Sigmoid colon (tissue), 6 donors: ENCODE measurements at regions not wholly inside any gene's neighbourhood (a gene's known extent, or its start where the extent isn't known, plus 50 kb on each side); places are given as distances from the start of the nearest gene placed in this dataset.

ENCODE experiments used
- DNase-seq: peaks from one replicate; pipeline ENCODE4 v3.0.0-alpha.2; 2019
- H3K27ac ChIP-seq, 4 donors: fragments of 200-600 bp; sonication (generic); one replicate each; pipeline ENCODE4 v1.5.1; 2016 to 2019; ENCODE audit warnings: mild to moderate bottlenecking in 1 of 4
- H3K27me3 ChIP-seq, 3 donors: fragments of 200-600 bp; sonication (generic); one replicate each; pipeline ENCODE4 v1.5.1; 2019; ENCODE audit warnings: mild to moderate bottlenecking in 1 of 3
- H3K36me3 ChIP-seq, 4 donors: fragments of 200-600 bp; sonication (generic); one replicate each; pipeline ENCODE4 v1.5.1; 2016 to 2019
- H3K4me1 ChIP-seq, 4 donors: fragments of 200-600 bp; sonication (generic); one replicate each; pipeline ENCODE4 v1.5.1; 2017 to 2019
- H3K4me3 ChIP-seq, 4 donors: fragments of 200-600 bp; sonication (generic); one replicate each; pipeline ENCODE4 v1.5.1; 2017 to 2019; ENCODE audit warnings: mild to moderate bottlenecking in 2 of 4, moderate library complexity in 1 of 4
- H3K9me3 ChIP-seq, 4 donors: fragments of 200-600 bp in 3 of 4; sonication (generic) in 3 of 4; one replicate each; pipeline versions ENCODE4 v1.5.1 to v1.6.1; 2013 to 2019
- EP300 ChIP-seq, 4 donors: sonication (generic); formaldehyde crosslinking; IDR thresholded peaks; one replicate each; pipeline ENCODE4 v1.6.1; 2017; ENCODE audit warnings: antibody characterized with exemption in 4 of 4
- POLR2A ChIP-seq, 2 donors: fragments of 450-650 bp; IDR thresholded peaks; one replicate each; pipeline ENCODE4 v1.6.1; 2016; ENCODE audit warnings: antibody characterized with exemption in 2 of 2, mild to moderate bottlenecking in 2 of 2, moderate library complexity in 2 of 2
- POLR2AphosphoS5 ChIP-seq, 4 donors: sonication (generic); formaldehyde crosslinking; IDR thresholded peaks; one replicate each; pipeline ENCODE4 v1.6.1; 2017; ENCODE audit warnings: antibody characterized with exemption in 4 of 4
- WGBS, 2 donors: extraction: QIAGEN DNeasy Blood & Tissue Kit; methylation state at CpG; one replicate each; pipeline ENCODE4 v1.1.7; 2013; 5-methylcytosine and 5-hydroxymethylcytosine counted together
- intact Hi-C: fragments of 100-400 bp; cut with DNase I; formaldehyde crosslinking; loops from one replicate; pipeline ENCODE4 v1.15.1; 2023
- TF ChIP-seq, protein P1 (sequence below), 4 experiments: fragments of 450-650 bp in 3 of 4; fragments of 200-600 bp in 1 of 4; IDR thresholded peaks; one replicate each; pipeline ENCODE4 v1.5.1; 2016 to 2019; ENCODE audit warnings: antibody characterized with exemption in 4 of 4, mild to moderate bottlenecking in 3 of 4, moderate library complexity in 2 of 4
- donor health status: healthy with polysubstance abuse.
- donor health status: healthy.

DNA sequence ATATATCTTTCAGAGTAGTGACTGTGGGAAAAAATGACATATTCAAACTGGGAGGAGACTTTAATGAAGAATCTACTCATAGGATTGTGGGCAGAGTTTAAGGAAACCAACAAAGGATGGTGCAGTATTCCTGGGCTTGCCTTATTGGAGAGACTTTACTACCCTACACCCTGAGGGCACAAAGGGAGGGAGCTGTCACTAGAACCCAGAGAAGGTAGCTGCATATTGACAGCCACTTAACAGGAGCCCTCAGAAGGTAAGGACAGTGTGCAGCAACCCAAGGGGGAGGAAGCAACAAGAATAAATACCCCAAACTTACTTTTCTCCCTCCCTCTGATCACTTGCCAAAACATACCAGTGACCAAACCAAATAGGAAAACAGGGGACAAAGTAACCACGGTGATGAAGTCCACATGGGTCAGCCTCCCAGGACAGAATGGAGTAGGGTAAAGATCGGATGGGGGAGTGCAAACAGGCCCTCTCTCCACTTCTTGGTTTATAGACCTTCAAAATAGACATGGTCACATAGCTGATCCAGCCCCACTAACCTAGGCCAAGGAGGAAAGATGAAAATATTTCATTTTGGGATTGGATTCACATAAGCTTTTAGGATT is 121.8 kb upstream of the SESN3 start:
- no peaks in the 10 kb centered on the region for H3K9me3 ChIP-seq
- 84 to 89% methylated on average over 2 of the region's 2 CpGs for WGBS, 2 donors
- H3K27me3 ChIP-seq, result no peaks in the 10 kb centered on the region
- intact Hi-C loops, result no loop called here
- H3K4me3 ChIP-seq, result no peak overlapping the region
- no peaks in the 10 kb centered on the region for H3K4me1 ChIP-seq
- no peak overlapping the region for H3K27ac ChIP-seq
- H3K36me3 ChIP-seq, result no peaks in the 10 kb centered on the region
- DNase-seq, result no peak
- TF ChIP-seq POLR2A (IDR thresholded peaks at IDR 0.05) (no peak), POLR2AphosphoS5 (IDR thresholded peaks at IDR 0.05) (no peak), EP300 (IDR thresholded peaks at IDR 0.05) (no peak)
- TF ChIP-seq, protein P1, sequence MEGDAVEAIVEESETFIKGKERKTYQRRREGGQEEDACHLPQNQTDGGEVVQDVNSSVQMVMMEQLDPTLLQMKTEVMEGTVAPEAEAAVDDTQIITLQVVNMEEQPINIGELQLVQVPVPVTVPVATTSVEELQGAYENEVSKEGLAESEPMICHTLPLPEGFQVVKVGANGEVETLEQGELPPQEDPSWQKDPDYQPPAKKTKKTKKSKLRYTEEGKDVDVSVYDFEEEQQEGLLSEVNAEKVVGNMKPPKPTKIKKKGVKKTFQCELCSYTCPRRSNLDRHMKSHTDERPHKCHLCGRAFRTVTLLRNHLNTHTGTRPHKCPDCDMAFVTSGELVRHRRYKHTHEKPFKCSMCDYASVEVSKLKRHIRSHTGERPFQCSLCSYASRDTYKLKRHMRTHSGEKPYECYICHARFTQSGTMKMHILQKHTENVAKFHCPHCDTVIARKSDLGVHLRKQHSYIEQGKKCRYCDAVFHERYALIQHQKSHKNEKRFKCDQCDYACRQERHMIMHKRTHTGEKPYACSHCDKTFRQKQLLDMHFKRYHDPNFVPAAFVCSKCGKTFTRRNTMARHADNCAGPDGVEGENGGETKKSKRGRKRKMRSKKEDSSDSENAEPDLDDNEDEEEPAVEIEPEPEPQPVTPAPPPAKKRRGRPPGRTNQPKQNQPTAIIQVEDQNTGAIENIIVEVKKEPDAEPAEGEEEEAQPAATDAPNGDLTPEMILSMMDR (IDR thresholded peaks at IDR 0.05), result no peak

DNA sequence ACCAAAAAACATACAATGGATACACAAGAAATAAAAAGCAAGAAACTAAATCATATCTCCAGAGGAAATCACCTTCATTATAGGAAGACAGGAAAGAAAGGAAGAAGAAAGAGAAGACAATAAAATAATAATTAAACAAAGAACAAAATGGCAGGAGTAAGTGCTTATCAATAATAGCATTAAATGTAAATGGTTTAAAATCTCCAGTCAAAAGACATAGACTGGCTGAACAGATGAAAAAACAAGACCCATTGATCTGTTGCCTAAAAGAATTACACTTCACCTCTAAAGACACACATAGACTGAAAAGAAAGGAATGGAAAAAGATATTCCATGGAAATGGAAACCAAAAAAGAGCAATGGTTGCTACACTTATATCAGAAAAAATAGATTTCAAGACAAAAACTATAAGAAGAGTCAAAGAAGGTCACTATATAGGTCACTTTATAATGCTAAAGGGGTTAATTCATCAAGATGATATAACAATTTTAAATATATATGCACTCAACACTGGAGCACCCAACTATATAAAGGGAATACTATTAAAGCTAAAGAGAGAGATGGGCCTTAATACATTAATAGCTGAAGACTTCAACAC is 118.4 kb upstream of the SESN3 start:
- DNase-seq, result no peak
- Histone ChIP-seq H3K4me1 (no peaks in the 10 kb centered on the region), H3K4me3 (no peak overlapping the region), H3K27me3 (no peaks in the 10 kb centered on the region), H3K9me3 (no peaks in the 10 kb centered on the region), H3K36me3 (no peaks in the 10 kb centered on the region), H3K27ac (no peak overlapping the region)
- intact Hi-C loops, result no loop called here
- no peak for TF ChIP-seq POLR2AphosphoS5 (IDR thresholded peaks at IDR 0.05)
- TF ChIP-seq, protein P1 (IDR thresholded peaks at IDR 0.05), result no peak
- TF ChIP-seq EP300 (IDR thresholded peaks at IDR 0.05), result no peak
- no peak for TF ChIP-seq POLR2A (IDR thresholded peaks at IDR 0.05)

DNA sequence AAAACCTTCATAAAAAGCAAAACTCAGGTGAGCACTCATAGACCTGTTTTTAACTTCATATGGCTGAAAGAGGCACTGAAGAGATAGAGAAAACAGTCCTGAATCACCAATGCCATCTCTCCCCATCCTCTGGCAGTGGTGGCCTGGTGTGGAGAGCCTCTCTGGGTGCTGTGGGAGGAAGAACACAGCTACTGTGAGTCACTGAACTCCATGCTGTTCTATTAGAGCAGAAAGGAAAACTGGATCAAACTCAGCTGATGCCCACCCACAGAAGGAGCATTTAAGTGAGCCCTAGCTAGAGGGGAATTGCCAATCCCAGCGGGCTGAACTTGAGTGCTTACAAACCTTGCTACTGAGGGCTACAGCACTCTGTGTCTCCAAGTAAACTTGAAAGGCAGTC is 115.3 kb upstream of the SESN3 start:
- WGBS, 2 donors, result 94 to 95% methylated on average over 1 of the region's 1 CpG
- no peak for TF ChIP-seq POLR2A (IDR thresholded peaks at IDR 0.05)
- no peak for TF ChIP-seq EP300 (IDR thresholded peaks at IDR 0.05)
- TF ChIP-seq, protein P1 (IDR thresholded peaks at IDR 0.05), result no peak
- no peak for TF ChIP-seq POLR2AphosphoS5 (IDR thresholded peaks at IDR 0.05)
- Histone ChIP-seq H3K9me3 (no peaks in the 10 kb centered on the region), H3K36me3 (no peaks in the 10 kb centered on the region), H3K27me3 (no peaks in the 10 kb centered on the region), H3K27ac (no peak overlapping the region), H3K4me1 (no peaks in the 10 kb centered on the region), H3K4me3 (no peak overlapping the region)
- intact Hi-C loops, result no loop called here
- no peak for DNase-seq

DNA sequence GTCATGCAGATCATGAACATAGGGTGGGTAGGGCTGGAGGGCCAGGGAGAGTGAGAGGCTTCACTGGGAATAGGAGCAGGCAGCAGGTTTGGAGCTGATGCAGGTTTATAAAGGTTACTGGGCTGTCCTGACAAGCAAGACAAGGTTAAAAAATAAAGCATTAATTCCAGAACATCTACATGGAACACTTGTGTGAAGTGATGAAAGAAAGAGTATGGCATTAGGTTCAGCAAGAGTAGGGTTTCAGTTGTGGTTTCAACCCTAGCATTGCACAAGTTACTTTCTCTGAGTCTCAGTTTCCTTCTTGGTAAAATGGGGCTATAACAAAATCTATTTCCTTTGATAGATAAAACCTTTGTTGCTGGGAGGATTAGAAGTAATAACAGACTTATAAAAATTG is 114.6 kb upstream of the SESN3 start:
- TF ChIP-seq EP300 (IDR thresholded peaks at IDR 0.05) (no peak), POLR2AphosphoS5 (IDR thresholded peaks at IDR 0.05) (no peak), POLR2A (IDR thresholded peaks at IDR 0.05) (no peak)
- TF ChIP-seq, protein P1 (IDR thresholded peaks at IDR 0.05), result no peak
- no peaks in the 10 kb centered on the region for H3K9me3 ChIP-seq
- intact Hi-C loops, result no loop called here
- peaks cover 0 to 1% (median 0%) of the 10 kb centered on the region in 4 donors for H3K4me1 ChIP-seq
- H3K27ac ChIP-seq, result no peak overlapping the region
- no peaks in the 10 kb centered on the region for H3K27me3 ChIP-seq
- no peak for DNase-seq
- no peak overlapping the region for H3K4me3 ChIP-seq
- no peaks in the 10 kb centered on the region for H3K36me3 ChIP-seq
